ENCODE measurements at regions not wholly inside any gene's neighbourhood (a gene's known extent, or its start where the extent isn't known, plus 50 kb on each side); places are given as distances from the start of the nearest gene placed in this dataset.
"Not testable (repeated sequence)": the region's sequence is repeated elsewhere in the genome, so short reads cannot be mapped to it uniquely, and the experiment has no call there.

- Histone ChIP-seq H3K4me3 (replicated peaks in 1 of 3) (no peak overlapping the region), H3K27ac (no peak overlapping the region), H3K9me3 (no peaks in the 10 kb centered on the region), H3K27me3 (no peaks in the 10 kb centered on the region), H3K4me1 (no peaks in the 10 kb centered on the region), H3K36me3 (no peaks in the 10 kb centered on the region)
- 35 to 45% methylated on average over 47 to 51 of the region's 68 CpGs for WGBS, 2 donors
- intact Hi-C loops (cut with DNase I) = no loop called here
- TF ChIP-seq CTCF (IDR thresholded peaks at IDR 0.05) = no peak
- no peak for TF ChIP-seq POLR2A (IDR thresholded peaks at IDR 0.05)
- peak; percentile 41 to 77 for DNase-seq
Measured at GRCh38 chr20:29079769-29080690, 2177.4 kb upstream of the DEFB115 start.

GRCh38 chr20:29081712-29082111 lies 2175.8 kb upstream of the DEFB115 start:
- intact Hi-C loops (cut with DNase I); DNase-seq; H3K36me3 ChIP-seq; H3K27me3 ChIP-seq; H3K27ac ChIP-seq; H3K4me1 ChIP-seq; H3K4me3 ChIP-seq (replicated peaks in 1 of 3); H3K9me3 ChIP-seq: not testable (repeated sequence)
- 0 to 67% methylated on average over 1 of the region's 1 CpG for WGBS, 2 donors

- no peaks in the 10 kb centered on the region for H3K4me1 ChIP-seq
- TF ChIP-seq POLR2A (IDR thresholded peaks at IDR 0.05) = no peak
- TF ChIP-seq CTCF (IDR thresholded peaks at IDR 0.05) = no peak
- 14 to 18% methylated on average over 1 of the region's 1 CpG for WGBS, 2 donors
- H3K27ac ChIP-seq = no peak overlapping the region
- no peak for DNase-seq
- no peaks in the 10 kb centered on the region for H3K36me3 ChIP-seq
- H3K4me3 ChIP-seq (replicated peaks in 1 of 3) = no peak overlapping the region
- no peaks in the 10 kb centered on the region for H3K9me3 ChIP-seq
- intact Hi-C loops (cut with DNase I) = no loop called here
- no peaks in the 10 kb centered on the region for H3K27me3 ChIP-seq
Measured at GRCh38 chr20:29085625-29086024, 2171.8 kb upstream of the DEFB115 start.

- WGBS, 2 donors = 85 to 86% methylated on average over 11 of the region's 11 CpGs
Measured at GRCh38 chr20:29086145-29086718, 2171.2 kb upstream of the DEFB115 start.

GRCh38 chr20:29086938-29087337 lies 2170.5 kb upstream of the DEFB115 start:
- intact Hi-C loops (cut with DNase I) = no loop called here
- TF ChIP-seq POLR2A (IDR thresholded peaks at IDR 0.05) (no peak), CTCF (IDR thresholded peaks at IDR 0.05) (no peak)
- no peaks in the 10 kb centered on the region for H3K9me3 ChIP-seq
- no peaks in the 10 kb centered on the region for H3K4me1 ChIP-seq
- WGBS, 2 donors = 79 to 84% methylated on average over 2 of the region's 2 CpGs
- H3K27me3 ChIP-seq = no peaks in the 10 kb centered on the region
- no peak overlapping the region for H3K27ac ChIP-seq
- no peak overlapping the region for H3K4me3 ChIP-seq (replicated peaks in 1 of 3)
- H3K36me3 ChIP-seq = no peaks in the 10 kb centered on the region
- no peak for DNase-seq

More at GRCh38 chr20:29086145-29086718, 2171.2 kb upstream of the DEFB115 start:
- H3K4me1 ChIP-seq; H3K27ac ChIP-seq; H3K27me3 ChIP-seq; DNase-seq; intact Hi-C loops (cut with DNase I); H3K36me3 ChIP-seq; H3K4me3 ChIP-seq (replicated peaks in 1 of 3); H3K9me3 ChIP-seq: not testable (repeated sequence)

- H3K27me3 ChIP-seq; intact Hi-C loops (cut with DNase I); H3K4me3 ChIP-seq (replicated peaks in 1 of 3); H3K9me3 ChIP-seq; H3K36me3 ChIP-seq; DNase-seq; H3K4me1 ChIP-seq; H3K27ac ChIP-seq: not testable (repeated sequence)
- WGBS, 2 donors = 59 to 89% methylated on average over 1 to 3 of the region's 3 CpGs
Measured at GRCh38 chr20:29087887-29088286, 2169.6 kb upstream of the DEFB115 start.

GRCh38 chr20:29088472-29088871 lies 2169.0 kb upstream of the DEFB115 start:
- intact Hi-C loops (cut with DNase I); H3K4me3 ChIP-seq (replicated peaks in 1 of 3); DNase-seq; H3K36me3 ChIP-seq; H3K4me1 ChIP-seq; H3K27me3 ChIP-seq; H3K9me3 ChIP-seq; H3K27ac ChIP-seq: not testable (repeated sequence)
- 49 to 55% methylated on average over 2 of the region's 2 CpGs for WGBS, 2 donors

GRCh38 chr20:29089409-29089808 lies 2168.1 kb upstream of the DEFB115 start:
- H3K4me3 ChIP-seq (replicated peaks in 1 of 3); intact Hi-C loops (cut with DNase I); DNase-seq; H3K27ac ChIP-seq; H3K27me3 ChIP-seq; H3K4me1 ChIP-seq; H3K36me3 ChIP-seq; H3K9me3 ChIP-seq: not testable (repeated sequence)
- 42 to 44% methylated on average over 3 of the region's 3 CpGs for WGBS, 2 donors

GRCh38 chr20:29093958-29094357 lies 2163.5 kb upstream of the DEFB115 start:
- H3K9me3 ChIP-seq; H3K4me1 ChIP-seq; intact Hi-C loops (cut with DNase I); H3K36me3 ChIP-seq; H3K4me3 ChIP-seq (replicated peaks in 1 of 3); H3K27me3 ChIP-seq; H3K27ac ChIP-seq; DNase-seq: not testable (repeated sequence)

GRCh38 chr20:29096695-29097094 lies 2160.8 kb upstream of the DEFB115 start:
- H3K27me3 ChIP-seq; DNase-seq; intact Hi-C loops (cut with DNase I); H3K36me3 ChIP-seq; H3K4me3 ChIP-seq (replicated peaks in 1 of 3); H3K4me1 ChIP-seq; H3K27ac ChIP-seq; H3K9me3 ChIP-seq: not testable (repeated sequence)
- WGBS, 2 donors = 48 to 63% methylated on average over 1 of the region's 1 CpG

All from thyroid gland (tissue), 4 donors.